ENCODE measurements at regions not wholly inside any gene's neighbourhood (a gene's known extent, or its start where the extent isn't known, plus 50 kb on each side); places are given as distances from the start of the nearest gene placed in this dataset.

- peak in 2 of 5 donors; percentile 23 to 34 for DNase-seq
- H3K4me1 ChIP-seq (ENCODE audit: control insufficient read depth in 2 of 3, insufficient read depth in 2 of 3, low read depth in 1 of 3, low read length in 3 of 3), result no peaks in the 10 kb centered on the region
- no peak for FAIRE-seq
- H3K9ac ChIP-seq (ENCODE audit: low read length in 3 of 3), result no peak overlapping the region
- H3K4me3 ChIP-seq (ENCODE audit: low read length in 3 of 3), result no peak overlapping the region
- H3K27ac ChIP-seq (ENCODE audit: low read depth in 2 of 2, low read length in 2 of 2), result no peak overlapping the region
- TF ChIP-seq CTCF (IDR thresholded peaks at IDR 0.05; ENCODE audit: borderline replicate concordance, extremely low read depth, insufficient read depth), result no peak
- intact Hi-C loops (cut with DNase I), result no loop called here
- no peaks in the 10 kb centered on the region for H3K9me3 ChIP-seq (ENCODE audit: control insufficient read depth in 2 of 3, insufficient read depth in 1 of 3, low read length in 3 of 3)
- no peaks in the 10 kb centered on the region for H3K36me3 ChIP-seq (ENCODE audit: control insufficient read depth in 2 of 3, insufficient read depth in 3 of 3, low read length in 3 of 3)
- no peaks in the 10 kb centered on the region for H3K27me3 ChIP-seq (ENCODE audit: control insufficient read depth, insufficient read depth, low read length)
Observed at GRCh38 chr6:27128311-27129094, 119.0 kb upstream of the PRSS16 start.

GRCh38 chr6:27129095-27129815 lies 118.2 kb upstream of the PRSS16 start:
- intact Hi-C loops (cut with DNase I), result no loop called here
- Histone ChIP-seq H3K9ac (ENCODE audit: low read length in 3 of 3) (no peak overlapping the region), H3K36me3 (ENCODE audit: control insufficient read depth in 2 of 3, insufficient read depth in 3 of 3, low read length in 3 of 3) (no peaks in the 10 kb centered on the region), H3K27me3 (ENCODE audit: control insufficient read depth, insufficient read depth, low read length) (no peaks in the 10 kb centered on the region), H3K4me1 (ENCODE audit: control insufficient read depth in 2 of 3, insufficient read depth in 2 of 3, low read depth in 1 of 3, low read length in 3 of 3) (peaks cover 0 to 3% (median 0%) of the 10 kb centered on the region in 3 donors), H3K27ac (ENCODE audit: low read depth in 2 of 2, low read length in 2 of 2) (no peak overlapping the region), H3K4me3 (ENCODE audit: low read length in 3 of 3) (no peak overlapping the region), H3K9me3 (ENCODE audit: control insufficient read depth in 2 of 3, insufficient read depth in 1 of 3, low read length in 3 of 3) (no peaks in the 10 kb centered on the region)
- DNase-seq (no peak), FAIRE-seq (no peak)
- TF ChIP-seq CTCF (IDR thresholded peaks at IDR 0.05; ENCODE audit: borderline replicate concordance, extremely low read depth, insufficient read depth), result no peak

- no peak for DNase-seq
- TF ChIP-seq CTCF (IDR thresholded peaks at IDR 0.05; ENCODE audit: borderline replicate concordance, extremely low read depth, insufficient read depth), result no peak
- no peak overlapping the region for H3K9ac ChIP-seq (ENCODE audit: low read length in 3 of 3)
- no peaks in the 10 kb centered on the region for H3K9me3 ChIP-seq (ENCODE audit: control insufficient read depth in 2 of 3, insufficient read depth in 1 of 3, low read length in 3 of 3)
- no peak for FAIRE-seq
- no peak overlapping the region for H3K27ac ChIP-seq (ENCODE audit: low read depth in 2 of 2, low read length in 2 of 2)
- no peaks in the 10 kb centered on the region for H3K36me3 ChIP-seq (ENCODE audit: control insufficient read depth in 2 of 3, insufficient read depth in 3 of 3, low read length in 3 of 3)
- intact Hi-C loops (cut with DNase I), result no loop called here
- H3K4me1 ChIP-seq (ENCODE audit: control insufficient read depth in 2 of 3, insufficient read depth in 2 of 3, low read depth in 1 of 3, low read length in 3 of 3), result peaks cover 0 to 3% (median 0%) of the 10 kb centered on the region in 3 donors
- no peaks in the 10 kb centered on the region for H3K27me3 ChIP-seq (ENCODE audit: control insufficient read depth, insufficient read depth, low read length)
- no peak overlapping the region for H3K4me3 ChIP-seq (ENCODE audit: low read length in 3 of 3)
Observed at GRCh38 chr6:27129917-27130316, 117.6 kb upstream of the PRSS16 start.
